ENCODE measurements at regions not wholly inside any gene's neighbourhood (a gene's known extent, or its start where the extent isn't known, plus 50 kb on each side); places are given as distances from the start of the nearest gene placed in this dataset.

DNA sequence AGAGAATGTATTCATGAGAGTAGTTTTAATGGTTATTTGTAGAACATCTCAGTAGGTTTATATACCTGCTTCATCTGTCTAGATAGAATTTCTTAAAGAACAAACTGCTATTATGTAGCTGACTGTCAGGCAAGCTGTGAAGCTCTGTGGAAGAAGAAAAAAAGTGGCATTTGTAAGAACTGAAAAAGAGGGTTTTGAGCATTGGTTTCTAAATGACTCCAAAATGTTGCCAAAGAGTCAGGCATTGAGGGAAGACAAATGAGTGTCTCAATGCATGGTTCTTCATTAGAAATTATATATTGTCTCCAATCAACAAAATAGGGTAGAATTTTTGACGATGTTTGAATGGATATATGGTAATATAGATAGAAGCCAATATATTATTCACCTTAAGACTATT, 1276.1 kb downstream of the KCNT2 start:
- ChIA-PET RAD21 (ENCODE audit: low non-redundant PET in 1 of 2, low total read pairs in 2 of 2, uncharacterized antibody in 2 of 2, unreplicated experiment in 2 of 2) (no interaction called here), CTCF (no interaction called here), POLR2A (no interaction called here)
- no peaks in the 10 kb centered on the region for H3K79me2 ChIP-seq (ENCODE audit: insufficient read depth, low read length)
- intact Hi-C loops (cut with micrococcal nuclease): no loop called here
- H3K36me3 ChIP-seq (ENCODE audit: control insufficient read depth in 1 of 2, insufficient read depth in 2 of 2, low read length in 2 of 2): no peaks in the 10 kb centered on the region
- no peak overlapping the region for H3K27ac ChIP-seq (ENCODE audit: low read depth, low read length)
- no peak overlapping the region for H3K4me2 ChIP-seq (ENCODE audit: low read length)
- H4K20me1 ChIP-seq (ENCODE audit: insufficient read depth): no peaks in the 10 kb centered on the region
- H2AFZ ChIP-seq (ENCODE audit: low read depth, low read length, poor library complexity, severe bottlenecking): no peak overlapping the region
- BruUV-seq (replicated peaks): no TSS peak
- no peaks in the 10 kb centered on the region for H3K4me1 ChIP-seq (ENCODE audit: control insufficient read depth in 1 of 2, insufficient read depth in 2 of 2, low read length in 2 of 2)
- H3K9ac ChIP-seq (ENCODE audit: low read length): no peak overlapping the region
- no peak for TF ChIP-seq EZH2 (IDR thresholded peaks at IDR 0.05)
- no peak for TF ChIP-seq TCF7L2 (IDR thresholded peaks at IDR 0.05; ENCODE audit: borderline replicate concordance, extremely low read depth, insufficient read depth, insufficient read length)
- no peaks in the 10 kb centered on the region for H3K9me3 ChIP-seq (ENCODE audit: control insufficient read depth in 1 of 2, insufficient read depth in 1 of 2, low read depth in 1 of 2, low read length in 2 of 2)
- ATAC-seq: no peak
- no peak for DNase-seq (ENCODE audit: low read depth, low spot score)
- no peak overlapping the region for H3K4me3 ChIP-seq (replicated peaks in 1 of 2; ENCODE audit: low read depth in 1 of 2, low read length in 2 of 2)
- peaks cover 6% of the 10 kb centered on the region; the same call in 1 of the 2 replicates for H3K9me2 ChIP-seq (ENCODE audit: insufficient read depth)
- H3K27me3 ChIP-seq (ENCODE audit: insufficient read depth, low read length): no peaks in the 10 kb centered on the region

DNA sequence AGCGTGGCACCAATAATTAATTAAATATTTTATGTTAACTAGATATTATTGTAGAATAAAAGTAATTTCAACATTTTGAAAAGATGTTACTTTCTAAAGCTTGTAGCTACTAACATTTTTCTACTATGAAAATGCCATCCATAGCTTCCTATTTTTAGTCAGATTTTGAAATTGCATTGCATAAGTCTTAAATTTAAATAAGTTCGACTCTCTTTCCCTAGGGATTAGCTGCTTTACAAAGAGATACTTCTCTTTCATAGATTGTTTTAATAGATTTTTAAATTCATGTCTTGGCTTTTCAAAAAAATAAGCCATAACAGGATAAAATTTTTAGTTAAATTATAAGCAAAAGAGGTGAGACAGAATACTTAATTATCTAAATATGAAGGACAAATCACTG, 1279.6 kb downstream of the KCNT2 start:
- no peak overlapping the region for H3K4me3 ChIP-seq (replicated peaks in 1 of 2; ENCODE audit: low read depth in 1 of 2, low read length in 2 of 2)
- no TSS peak for BruUV-seq (replicated peaks)
- CTCF ChIA-PET: interaction anchor here (2.3 kb wide), 1 partner anchor 17 kb away, joined by 7 read pairs; no protein-coding TSS in a partner anchor
- no peaks in the 10 kb centered on the region for H3K4me1 ChIP-seq (ENCODE audit: control insufficient read depth in 1 of 2, insufficient read depth in 2 of 2, low read length in 2 of 2)
- RAD21 ChIA-PET (ENCODE audit: low non-redundant PET in 1 of 2, low total read pairs in 2 of 2, uncharacterized antibody in 2 of 2, unreplicated experiment in 2 of 2): no interaction called here
- no peak overlapping the region for H3K27ac ChIP-seq (ENCODE audit: low read depth, low read length)
- H3K79me2 ChIP-seq (ENCODE audit: insufficient read depth, low read length): no peaks in the 10 kb centered on the region
- H3K9ac ChIP-seq (ENCODE audit: low read length): no peak overlapping the region
- no peak overlapping the region for H2AFZ ChIP-seq (ENCODE audit: low read depth, low read length, poor library complexity, severe bottlenecking)
- POLR2A ChIA-PET: no interaction called here
- no peak overlapping the region for H3K4me2 ChIP-seq (ENCODE audit: low read length)
- DNase-seq (ENCODE audit: low read depth, low spot score) (no peak), ATAC-seq (no peak)
- H3K9me2 ChIP-seq (ENCODE audit: insufficient read depth): no peaks in the 10 kb centered on the region; the same call in 1 of the 2 replicates
- H4K20me1 ChIP-seq (ENCODE audit: insufficient read depth): no peaks in the 10 kb centered on the region
- TF ChIP-seq CBX3 (IDR thresholded peaks at IDR 0.05; ENCODE audit: low read depth) (no peak), EGR1 (IDR thresholded peaks at IDR 0.05; ENCODE audit: low read depth) (no peak), SP1 (IDR thresholded peaks at IDR 0.05; ENCODE audit: low read depth) (no peak), EZH2 (IDR thresholded peaks at IDR 0.05) (no peak)
- H3K27me3 ChIP-seq (ENCODE audit: insufficient read depth, low read length): no peaks in the 10 kb centered on the region
- H3K9me3 ChIP-seq (ENCODE audit: control insufficient read depth in 1 of 2, insufficient read depth in 1 of 2, low read depth in 1 of 2, low read length in 2 of 2): no peaks in the 10 kb centered on the region
- H3K36me3 ChIP-seq (ENCODE audit: control insufficient read depth in 1 of 2, insufficient read depth in 2 of 2, low read length in 2 of 2): no peaks in the 10 kb centered on the region
- intact Hi-C loops (cut with micrococcal nuclease): no loop called here

All from HCT116 (cell line).